B cell (primary cell): ENCODE measurements at regions not wholly inside any gene's neighbourhood (a gene's known extent, or its start where the extent isn't known, plus 50 kb on each side); places are given as distances from the start of the nearest gene placed in this dataset.

ENCODE experiments used
- CTCF ChIP-seq: fragments of 200-600 bp; IDR thresholded peaks from one replicate; pipeline ENCODE4 v1.8.0; 2022; ENCODE audit warnings: antibody characterized with exemption, mild to moderate bottlenecking
- EZH2 ChIP-seq: IDR thresholded peaks from 2 replicates; pipeline ENCODE4 v1.6.1; 2012; ENCODE audit warnings: borderline replicate concordance, low read depth, mild to moderate bottlenecking, moderate library complexity, low read length; ENCODE audit not compliant: insufficient read depth, poor library complexity, severe bottlenecking

- TF ChIP-seq CTCF (no peak), EZH2 (no peak)
Measured at GRCh38 chr12:28710882-28711281, 438.2 kb upstream of the FAR2 start.
